ENCODE measurements at regions not wholly inside any gene's neighbourhood (a gene's known extent, or its start where the extent isn't known, plus 50 kb on each side); places are given as distances from the start of the nearest gene placed in this dataset.
"Not testable (repeated sequence)": the region's sequence is repeated elsewhere in the genome, so short reads cannot be mapped to it uniquely, and the experiment has no call there.

GRCh38 chr1:146369940-146370339, 141.1 kb upstream of the NOTCH2NLA start:
- peak overlapping the region; percentile 34 to 35 for H3K4me3 ChIP-seq (replicated peaks in 1 of 2; ENCODE audit: low read depth in 2 of 2, low read length in 2 of 2)
- peak; percentile 59 to 74 for DNase-seq (ENCODE audit: low read depth in 2 of 2)

GRCh38 chr1:146355373-146355772, 126.6 kb upstream of the NOTCH2NLA start:
- DNase-seq (ENCODE audit: low read depth in 2 of 2); H3K4me3 ChIP-seq (replicated peaks in 1 of 2; ENCODE audit: low read depth in 2 of 2, low read length in 2 of 2): not testable (repeated sequence)

DNA sequence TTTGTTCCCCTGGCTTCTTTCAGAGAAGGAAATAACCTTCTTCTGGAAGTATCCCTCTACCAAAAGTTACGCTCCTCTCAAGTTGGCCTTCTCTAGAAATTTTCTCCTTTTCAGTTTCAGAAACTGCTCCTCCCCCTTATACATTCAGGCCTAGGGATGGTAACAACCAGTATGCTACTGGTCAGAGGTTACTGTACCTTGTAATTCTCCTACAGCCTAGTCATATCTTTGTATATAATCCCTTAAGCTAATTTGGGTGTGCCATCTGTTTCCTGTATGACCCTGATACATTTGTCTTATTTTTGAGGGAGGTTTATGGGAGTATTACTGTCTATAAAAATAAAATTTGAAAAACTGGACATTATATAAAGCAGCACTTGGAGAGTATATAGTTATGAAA, 98.0 kb upstream of the NOTCH2NLA start:
- DNase-seq (ENCODE audit: low read depth in 2 of 2); H3K4me3 ChIP-seq (replicated peaks in 1 of 2; ENCODE audit: low read depth in 2 of 2, low read length in 2 of 2): not testable (repeated sequence)

GRCh38 chr1:146324463-146324862, 95.6 kb upstream of the NOTCH2NLA start:
- not testable (repeated sequence) for H3K4me3 ChIP-seq (replicated peaks in 1 of 2; ENCODE audit: low read depth in 2 of 2, low read length in 2 of 2); DNase-seq (ENCODE audit: low read depth in 2 of 2)

- not testable (repeated sequence) for DNase-seq (ENCODE audit: low read depth in 2 of 2); H3K4me3 ChIP-seq (replicated peaks in 1 of 2; ENCODE audit: low read depth in 2 of 2, low read length in 2 of 2)
Observed at GRCh38 chr1:146323302-146323701, 94.5 kb upstream of the NOTCH2NLA start.

GRCh38 chr1:146322893-146323292, 94.1 kb upstream of the NOTCH2NLA start:
- not testable (repeated sequence) for DNase-seq (ENCODE audit: low read depth in 2 of 2)

GRCh38 chr1:146318715-146319114, 89.9 kb upstream of the NOTCH2NLA start:
- DNase-seq (ENCODE audit: low read depth in 2 of 2) = not testable (repeated sequence)

More at GRCh38 chr1:146322893-146323292, 94.1 kb upstream of the NOTCH2NLA start:
- not testable (repeated sequence) for H3K4me3 ChIP-seq (replicated peaks in 1 of 2; ENCODE audit: low read depth in 2 of 2, low read length in 2 of 2)

GRCh38 chr1:146317785-146318184, 89.0 kb upstream of the NOTCH2NLA start:
- not testable (repeated sequence) for DNase-seq (ENCODE audit: low read depth in 2 of 2); H3K4me3 ChIP-seq (replicated peaks in 1 of 2; ENCODE audit: low read depth in 2 of 2, low read length in 2 of 2)

More at GRCh38 chr1:146318715-146319114, 89.9 kb upstream of the NOTCH2NLA start:
- not testable (repeated sequence) for H3K4me3 ChIP-seq (replicated peaks in 1 of 2; ENCODE audit: low read depth in 2 of 2, low read length in 2 of 2)

DNA sequence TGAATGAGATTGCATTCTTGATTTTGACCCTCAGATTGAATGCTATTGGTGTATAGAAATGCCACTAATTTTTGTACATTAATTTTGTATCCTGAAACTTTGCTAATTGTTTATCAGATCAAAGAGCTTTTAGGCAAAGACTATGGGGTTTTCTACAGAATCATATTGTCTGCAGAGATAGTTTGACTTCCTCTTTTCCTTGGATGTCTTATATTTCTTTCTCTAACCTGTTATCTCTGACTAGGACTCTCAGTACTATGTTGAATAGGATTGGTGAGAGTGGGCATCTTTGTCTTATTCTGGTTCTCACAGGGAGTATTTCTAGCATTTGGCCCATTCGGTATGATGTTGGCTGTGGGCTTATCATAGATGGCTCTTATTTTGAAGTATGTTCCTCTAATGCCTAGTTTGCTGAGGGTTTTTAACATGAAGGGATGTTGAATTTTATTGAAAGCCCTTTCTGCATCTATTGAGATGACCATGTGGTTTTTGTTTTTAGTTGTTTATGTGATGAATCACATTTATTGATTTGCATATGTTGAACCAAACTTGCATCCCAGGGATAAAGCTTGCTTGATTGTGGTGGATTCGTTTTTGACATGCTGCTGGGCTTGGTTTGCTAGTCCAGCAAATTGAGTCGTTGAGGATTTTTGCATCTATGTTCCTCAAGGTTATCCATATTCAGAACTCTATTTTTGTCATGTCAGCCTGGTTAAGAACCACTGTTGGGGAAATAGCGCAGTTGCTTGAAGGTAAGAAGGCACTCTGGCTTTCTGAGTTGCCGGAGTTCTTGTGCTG, 85.8 kb upstream of the NOTCH2NLA start:
- not testable (repeated sequence) for H3K4me3 ChIP-seq (replicated peaks in 1 of 2; ENCODE audit: low read depth in 2 of 2, low read length in 2 of 2); DNase-seq (ENCODE audit: low read depth in 2 of 2)

DNA sequence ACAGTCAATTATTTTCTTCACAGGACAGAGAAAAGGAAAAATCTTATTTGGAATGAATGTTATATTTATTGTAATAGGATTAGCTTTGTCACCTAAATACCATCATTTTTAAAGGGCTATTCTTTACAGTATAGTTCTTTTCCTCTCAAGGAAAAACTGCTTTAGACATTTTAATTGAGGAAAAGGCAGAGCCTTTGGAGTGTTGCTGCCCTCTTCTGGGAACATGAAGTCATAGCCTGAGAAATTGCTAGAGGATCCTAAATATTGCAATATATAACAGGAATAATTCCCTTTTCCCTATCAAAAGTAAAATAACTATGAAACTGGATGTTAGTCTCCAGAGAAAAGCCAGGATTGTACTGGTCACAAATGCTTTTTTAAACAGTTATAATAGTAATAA, 81.8 kb upstream of the NOTCH2NLA start:
- H3K4me3 ChIP-seq (replicated peaks in 1 of 2; ENCODE audit: low read depth in 2 of 2, low read length in 2 of 2); DNase-seq (ENCODE audit: low read depth in 2 of 2): not testable (repeated sequence)

- not testable (repeated sequence) for H3K4me3 ChIP-seq (replicated peaks in 1 of 2; ENCODE audit: low read depth in 2 of 2, low read length in 2 of 2); DNase-seq (ENCODE audit: low read depth in 2 of 2)
Observed at GRCh38 chr1:146309427-146309826, 80.6 kb upstream of the NOTCH2NLA start.

- not testable (repeated sequence) for DNase-seq (ENCODE audit: low read depth in 2 of 2); H3K4me3 ChIP-seq (replicated peaks in 1 of 2; ENCODE audit: low read depth in 2 of 2, low read length in 2 of 2)
Observed at GRCh38 chr1:146308892-146309291, 80.1 kb upstream of the NOTCH2NLA start.

DNA sequence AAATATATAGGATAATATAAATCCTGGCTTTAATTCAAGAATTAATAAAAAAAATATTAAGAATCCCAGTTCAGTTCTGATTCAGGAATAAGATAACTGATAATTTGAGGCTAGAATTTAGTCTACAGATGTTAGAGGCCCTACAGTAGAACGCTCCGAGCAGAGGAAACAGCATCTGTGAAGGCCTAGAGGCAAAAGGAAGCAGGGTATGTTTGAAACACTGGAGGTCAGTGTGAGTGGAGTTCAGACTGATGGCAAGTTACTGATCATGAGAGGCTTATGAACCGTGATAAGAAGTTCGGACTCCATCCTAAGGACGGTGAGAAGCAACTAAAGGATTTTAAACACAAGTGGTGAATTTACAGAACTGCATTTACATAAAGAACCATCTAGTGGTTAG, 79.3 kb upstream of the NOTCH2NLA start:
- not testable (repeated sequence) for DNase-seq (ENCODE audit: low read depth in 2 of 2); H3K4me3 ChIP-seq (replicated peaks in 1 of 2; ENCODE audit: low read depth in 2 of 2, low read length in 2 of 2)

GRCh38 chr1:146307632-146308031, 78.8 kb upstream of the NOTCH2NLA start:
- H3K4me3 ChIP-seq (replicated peaks in 1 of 2; ENCODE audit: low read depth in 2 of 2, low read length in 2 of 2); DNase-seq (ENCODE audit: low read depth in 2 of 2): not testable (repeated sequence)

GRCh38 chr1:146306651-146307050, 77.8 kb upstream of the NOTCH2NLA start:
- not testable (repeated sequence) for DNase-seq (ENCODE audit: low read depth in 2 of 2); H3K4me3 ChIP-seq (replicated peaks in 1 of 2; ENCODE audit: low read depth in 2 of 2, low read length in 2 of 2)

- DNase-seq (ENCODE audit: low read depth in 2 of 2); H3K4me3 ChIP-seq (replicated peaks in 1 of 2; ENCODE audit: low read depth in 2 of 2, low read length in 2 of 2): not testable (repeated sequence)
Observed at GRCh38 chr1:146305442-146305841, 76.6 kb upstream of the NOTCH2NLA start.

GRCh38 chr1:146298575-146298897, 69.7 kb upstream of the NOTCH2NLA start:
- DNase-seq (ENCODE audit: low read depth in 2 of 2); H3K4me3 ChIP-seq (replicated peaks in 1 of 2; ENCODE audit: low read depth in 2 of 2, low read length in 2 of 2): not testable (repeated sequence)

DNA sequence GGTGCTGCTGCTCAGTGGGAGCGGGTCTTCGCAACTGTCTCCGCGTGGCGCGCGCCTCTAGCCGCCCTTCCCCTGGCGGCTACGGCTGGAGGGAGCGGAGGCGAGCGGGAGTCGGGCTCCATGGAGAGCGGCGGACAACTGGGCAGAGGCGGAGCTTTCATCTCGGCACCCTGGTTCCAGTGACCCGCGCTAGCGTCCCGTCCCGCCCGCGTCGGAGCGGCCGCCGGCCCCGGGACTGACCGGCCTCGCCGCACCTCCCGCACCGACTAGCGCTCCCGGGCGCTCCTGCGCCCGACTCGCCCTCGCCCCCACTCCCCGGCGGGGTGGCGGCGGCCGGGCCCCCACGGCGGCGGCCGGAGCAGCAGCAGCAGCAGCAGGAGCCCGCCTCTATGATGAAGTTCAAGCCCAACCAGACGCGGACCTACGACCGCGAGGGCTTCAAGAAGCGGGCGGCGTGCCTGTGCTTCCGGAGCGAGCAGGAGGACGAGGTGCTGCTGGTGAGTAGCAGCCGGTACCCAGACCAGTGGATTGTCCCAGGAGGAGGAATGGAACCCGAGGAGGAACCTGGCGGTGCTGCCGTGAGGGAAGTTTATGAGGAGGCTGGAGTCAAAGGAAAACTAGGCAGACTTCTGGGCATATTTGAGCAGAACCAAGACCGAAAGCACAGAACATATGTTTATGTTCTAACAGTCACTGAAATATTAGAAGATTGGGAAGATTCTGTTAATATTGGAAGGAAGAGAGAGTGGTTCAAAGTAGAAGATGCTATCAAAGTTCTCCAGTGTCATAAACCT, 69.2 kb upstream of the NOTCH2NLA start:
- DNase-seq (ENCODE audit: low read depth in 2 of 2); H3K4me3 ChIP-seq (replicated peaks in 1 of 2; ENCODE audit: low read depth in 2 of 2, low read length in 2 of 2): not testable (repeated sequence)

All from cardiac fibroblast (primary cell).